H9 (cell line): ENCODE measurements at regions not wholly inside any gene's neighbourhood (a gene's known extent, or its start where the extent isn't known, plus 50 kb on each side); places are given as distances from the start of the nearest gene placed in this dataset.

Source experiments
- DNase-seq: peaks from one replicate; pipeline ENCODE4 v3.0.0-alpha.2; 2017
- H2AFZ ChIP-seq: one replicate; pipeline ENCODE4 v1.6.1; 2013; ENCODE audit warnings: mild to moderate bottlenecking, low read length, control low read depth, moderate library complexity
- H2AK5ac ChIP-seq: 2 replicates; pipeline ENCODE4 v1.6.1; 2013; ENCODE audit warnings: low read length, control low read depth, mixed read lengths; ENCODE audit not compliant: insufficient read length
- H2BK120ac ChIP-seq: one replicate; pipeline ENCODE4 v1.6.1; 2013; ENCODE audit warnings: low read depth, mild to moderate bottlenecking, low read length, control low read depth, inconsistent platforms; ENCODE audit not compliant: poor library complexity, severe bottlenecking
- H2BK12ac ChIP-seq: 2 replicates; pipeline ENCODE4 v1.6.1; 2013; ENCODE audit warnings: low read length, control low read depth, mixed read lengths, low read depth; ENCODE audit not compliant: insufficient read length
- H2BK15ac ChIP-seq: 2 replicates; pipeline ENCODE4 v1.6.1; 2013; ENCODE audit warnings: low read depth, low read length, control low read depth
- H2BK20ac ChIP-seq: one replicate; pipeline ENCODE4 v1.6.1; 2013; ENCODE audit warnings: low read depth, mild to moderate bottlenecking, low read length, control low read depth, inconsistent platforms; ENCODE audit not compliant: poor library complexity, severe bottlenecking
- H2BK5ac ChIP-seq: 2 replicates; pipeline ENCODE4 v1.6.1; 2013; ENCODE audit warnings: low read length, control low read depth, mixed read lengths; ENCODE audit not compliant: insufficient read length
- H3K14ac ChIP-seq: 2 replicates; pipeline ENCODE4 v1.6.1; 2013; ENCODE audit warnings: low read length, control low read depth; ENCODE audit not compliant: insufficient read depth
- H3K18ac ChIP-seq: 2 replicates; pipeline ENCODE4 v1.6.1; 2013; ENCODE audit warnings: low read depth, mild to moderate bottlenecking, mixed read lengths, low read length, control low read depth; ENCODE audit not compliant: insufficient read length
- H3K23ac ChIP-seq: 2 replicates; pipeline ENCODE4 v1.6.1; 2013; ENCODE audit warnings: low read length, control low read depth, mixed read lengths, low read depth; ENCODE audit not compliant: insufficient read length
- H3K23me2 ChIP-seq: 2 replicates; pipeline ENCODE4 v1.6.1; 2013; ENCODE audit warnings: low read depth, mild to moderate bottlenecking, mixed read lengths, low read length, control low read depth; ENCODE audit not compliant: insufficient read length, poor library complexity, severe bottlenecking
- H3K27ac ChIP-seq: 2 replicates; pipeline ENCODE4 v1.5.1; 2013; ENCODE audit warnings: low read length, control low read depth, mixed read lengths, low read depth; ENCODE audit not compliant: insufficient read length
- H3K27me3 ChIP-seq: 2 replicates; pipeline ENCODE4 v1.6.1; 2013; ENCODE audit warnings: low read length, control low read depth, inconsistent platforms; ENCODE audit not compliant: insufficient read depth
- H3K4ac ChIP-seq: 2 replicates; pipeline ENCODE4 v1.6.1; 2013; ENCODE audit warnings: low read depth, mild to moderate bottlenecking, control low read depth, inconsistent platforms, low read length, moderate library complexity
- H3K4me1 ChIP-seq: 2 replicates; pipeline ENCODE4 v1.6.1; 2013; ENCODE audit warnings: low read length, control low read depth, inconsistent platforms; ENCODE audit not compliant: insufficient read depth
- H3K4me2 ChIP-seq: 2 replicates; pipeline ENCODE4 v1.6.1; 2013; ENCODE audit warnings: low read length, control low read depth, mixed read lengths; ENCODE audit not compliant: insufficient read length, insufficient read depth
- H3K56ac ChIP-seq: 2 replicates; pipeline ENCODE4 v1.6.1; 2013; ENCODE audit warnings: low read depth, mild to moderate bottlenecking, mixed read lengths, low read length, control low read depth; ENCODE audit not compliant: insufficient read length
- H3K79me1 ChIP-seq: 2 replicates; pipeline ENCODE4 v1.6.1; 2013; ENCODE audit warnings: low read depth, mild to moderate bottlenecking, moderate library complexity, low read length, control low read depth, inconsistent platforms; ENCODE audit not compliant: insufficient read depth, poor library complexity, severe bottlenecking
- H3K79me2 ChIP-seq: 2 replicates; pipeline ENCODE4 v1.6.1; 2013; ENCODE audit warnings: low read length, control low read depth, inconsistent platforms; ENCODE audit not compliant: insufficient read depth
- H3K9ac ChIP-seq: 2 replicates; pipeline ENCODE4 v1.6.1; 2013; ENCODE audit warnings: low read length, control low read depth, mixed read lengths; ENCODE audit not compliant: insufficient read length; ENCODE audit errors: extremely low read depth
- H3K9me3 ChIP-seq: one replicate; pipeline ENCODE4 v1.6.1; 2013; ENCODE audit warnings: low read depth, low read length, inconsistent platforms; ENCODE audit not compliant: control insufficient read depth
- H3T11ph ChIP-seq: one replicate; pipeline ENCODE4 v1.6.1; 2013; ENCODE audit warnings: mild to moderate bottlenecking, low read length, control low read depth, inconsistent platforms
- H4K20me1 ChIP-seq: one replicate; pipeline ENCODE4 v1.6.1; 2013; ENCODE audit not compliant: control insufficient read depth, insufficient read length, insufficient read depth
- H4K5ac ChIP-seq: 2 replicates; pipeline ENCODE4 v1.6.1; 2013; ENCODE audit warnings: low read depth, mild to moderate bottlenecking, mixed read lengths, low read length, control low read depth; ENCODE audit not compliant: insufficient read length
- H4K8ac ChIP-seq: replicated peaks from 2 replicates; pipeline ENCODE4 v1.6.1; 2013; ENCODE audit warnings: low read length, control low read depth, mixed read lengths, low read depth; ENCODE audit not compliant: insufficient read length
- H4K91ac ChIP-seq: 2 replicates; pipeline ENCODE4 v1.6.1; 2013; ENCODE audit warnings: low read depth, mild to moderate bottlenecking, moderate library complexity, mixed read lengths, low read length, control low read depth; ENCODE audit not compliant: insufficient read length
- H3K27ac Mint-ChIP-seq, 3 experiments: 2 replicates in 2 of 3; 3 replicates in 1 of 3; pipeline ENCODE4 v1.8.0; 2020 to 2021; ENCODE audit warnings: mixed read lengths in 3 of 3, mild to moderate bottlenecking in 1 of 3, moderate library complexity in 1 of 3
- H3K27me3 Mint-ChIP-seq: 2 replicates; pipeline ENCODE4 v1.8.0; 2021; ENCODE audit warnings: low read depth, mild to moderate bottlenecking, moderate library complexity, mixed read lengths
- H3K36me3 Mint-ChIP-seq, 3 experiments: 2 replicates in 2 of 3; 3 replicates in 1 of 3; pipeline ENCODE4 v1.8.0; 2020 to 2021; ENCODE audit warnings: low read depth in 3 of 3, mixed read lengths in 3 of 3; ENCODE audit not compliant: insufficient read depth in 1 of 3
- H3K4me1 Mint-ChIP-seq, 2 experiments: 2 replicates each; pipeline ENCODE4 v1.8.0; 2020; ENCODE audit warnings: mixed read lengths in 2 of 2
- H3K4me3 Mint-ChIP-seq, 2 experiments: 2 replicates in 1 of 2; 3 replicates in 1 of 2; pipeline ENCODE4 v1.8.0; 2020 to 2021; ENCODE audit warnings: mild to moderate bottlenecking in 2 of 2, mixed read lengths in 2 of 2, moderate library complexity in 1 of 2
- H3K9me3 Mint-ChIP-seq, 2 experiments: 2 replicates in 1 of 2; 3 replicates in 1 of 2; pipeline ENCODE4 v1.8.0; 2020; ENCODE audit warnings: mild to moderate bottlenecking in 2 of 2, mixed read lengths in 2 of 2, moderate library complexity in 1 of 2
- WGBS: extraction: QIAGEN DNeasy Blood & Tissue Kit; methylation state at CpG from one replicate; pipeline ENCODE4 v1.1.7; 2013; ENCODE audit warnings: missing lambda C conversion rate, low lambda C conversion rate, mixed read lengths; ENCODE audit not compliant: insufficient read length; ENCODE audit errors: extremely low coverage; 5-methylcytosine and 5-hydroxymethylcytosine counted together
- TF ChIP-seq, protein P1 (sequence below): fragments of 200-600 bp; sonication (generic); conservative IDR thresholded peaks from 3 replicates; pipeline ENCODE4 v1.8.0; 2021; ENCODE audit warnings: antibody characterized with exemption, mild to moderate bottlenecking

GRCh38 chr2:2758793-2759367, 427.8 kb upstream of the MYT1L start:
- Histone ChIP-seq H3K14ac (no peak overlapping the region), H4K5ac (no peak overlapping the region), H3K4me2 (no peak overlapping the region), H3K79me1 (no peaks in the 10 kb centered on the region), H3K27me3 (no peaks in the 10 kb centered on the region), H2BK20ac (no peak overlapping the region), H3K9ac (no peak overlapping the region), H4K20me1 (no peaks in the 10 kb centered on the region), H3K18ac (no peak overlapping the region), H4K91ac (no peak overlapping the region), H2BK15ac (no peak overlapping the region), H3K23me2 (no peaks in the 10 kb centered on the region), H2AK5ac (no peak overlapping the region), H3T11ph (no peak overlapping the region), H2BK12ac (no peak overlapping the region), H2AFZ (no peak overlapping the region), H3K9me3 (peaks cover 2% of the 10 kb centered on the region), H2BK5ac (no peak overlapping the region), H3K23ac (no peak overlapping the region), H3K27ac (no peak overlapping the region), H3K4me1 (no peaks in the 10 kb centered on the region), H3K4ac (no peak overlapping the region), H4K8ac (no peak overlapping the region), H2BK120ac (no peak overlapping the region), H3K56ac (no peak overlapping the region), H3K79me2 (no peaks in the 10 kb centered on the region)
- no peak for DNase-seq
- no peak overlapping the region for H3K27ac Mint-ChIP-seq
- TF ChIP-seq, protein P1, sequence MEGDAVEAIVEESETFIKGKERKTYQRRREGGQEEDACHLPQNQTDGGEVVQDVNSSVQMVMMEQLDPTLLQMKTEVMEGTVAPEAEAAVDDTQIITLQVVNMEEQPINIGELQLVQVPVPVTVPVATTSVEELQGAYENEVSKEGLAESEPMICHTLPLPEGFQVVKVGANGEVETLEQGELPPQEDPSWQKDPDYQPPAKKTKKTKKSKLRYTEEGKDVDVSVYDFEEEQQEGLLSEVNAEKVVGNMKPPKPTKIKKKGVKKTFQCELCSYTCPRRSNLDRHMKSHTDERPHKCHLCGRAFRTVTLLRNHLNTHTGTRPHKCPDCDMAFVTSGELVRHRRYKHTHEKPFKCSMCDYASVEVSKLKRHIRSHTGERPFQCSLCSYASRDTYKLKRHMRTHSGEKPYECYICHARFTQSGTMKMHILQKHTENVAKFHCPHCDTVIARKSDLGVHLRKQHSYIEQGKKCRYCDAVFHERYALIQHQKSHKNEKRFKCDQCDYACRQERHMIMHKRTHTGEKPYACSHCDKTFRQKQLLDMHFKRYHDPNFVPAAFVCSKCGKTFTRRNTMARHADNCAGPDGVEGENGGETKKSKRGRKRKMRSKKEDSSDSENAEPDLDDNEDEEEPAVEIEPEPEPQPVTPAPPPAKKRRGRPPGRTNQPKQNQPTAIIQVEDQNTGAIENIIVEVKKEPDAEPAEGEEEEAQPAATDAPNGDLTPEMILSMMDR: no peak
- H3K36me3 Mint-ChIP-seq: peaks cover under 1 to 7% (median 5%) of the 10 kb centered on the region in 3 experiments; a peak in 3 of 7 replicates
- H3K4me1 Mint-ChIP-seq: peaks cover 6 to 11% of the 10 kb centered on the region in 2 experiments
- WGBS: no CpG with 5 or more reads among the region's 10 CpGs
- no peak overlapping the region for H3K4me3 Mint-ChIP-seq
- peaks cover 5% of the 10 kb centered on the region for H3K27me3 Mint-ChIP-seq
- peaks cover 17% of the 10 kb centered on the region in 2 experiments; a peak in 4 of 5 replicates for H3K9me3 Mint-ChIP-seq
